ENCODE measurements at regions not wholly inside any gene's neighbourhood (a gene's known extent, or its start where the extent isn't known, plus 50 kb on each side); places are given as distances from the start of the nearest gene placed in this dataset.
"Not testable (repeated sequence)": the region's sequence is repeated elsewhere in the genome, so short reads cannot be mapped to it uniquely, and the experiment has no call there.

DNA sequence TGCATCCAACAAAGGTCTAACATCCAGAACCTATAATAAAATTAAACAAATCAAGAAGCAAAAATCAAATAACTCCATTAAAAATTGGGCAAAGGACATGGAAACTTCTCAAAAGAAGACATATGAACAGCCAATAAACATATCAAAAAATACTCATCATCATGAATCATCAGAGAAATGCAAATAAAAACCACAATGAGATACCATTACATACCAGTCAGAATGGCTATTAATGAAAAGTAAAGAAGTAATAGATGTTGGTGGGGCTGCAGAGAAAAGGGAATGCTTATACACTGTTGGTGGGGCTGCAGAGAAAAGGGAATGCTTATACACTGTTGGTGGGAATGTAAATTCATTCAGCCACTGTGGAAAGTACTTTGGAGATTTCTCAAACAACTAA, 465.8 kb downstream of the ZIC3 start:
- FAIRE-seq, result no peak

DNA sequence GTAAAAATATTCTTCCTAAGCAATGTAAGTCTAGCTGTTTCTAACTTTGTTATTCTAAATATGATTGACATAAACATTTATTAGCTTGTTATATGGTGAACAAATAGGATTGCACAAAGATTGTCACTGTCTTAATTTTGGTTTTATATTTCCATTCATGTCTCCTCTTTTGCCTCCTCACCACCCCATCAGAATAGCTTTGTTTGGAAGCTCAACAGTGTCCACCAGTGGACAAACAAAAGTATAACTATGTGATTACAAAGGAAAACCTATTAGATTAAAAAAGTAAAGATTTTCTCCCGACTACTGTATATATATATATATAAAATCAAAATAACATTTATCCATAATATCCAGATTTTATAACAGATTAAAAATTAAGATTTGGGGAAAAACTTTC, 468.2 kb downstream of the ZIC3 start:
- FAIRE-seq, result peak; percentile 9

DNA sequence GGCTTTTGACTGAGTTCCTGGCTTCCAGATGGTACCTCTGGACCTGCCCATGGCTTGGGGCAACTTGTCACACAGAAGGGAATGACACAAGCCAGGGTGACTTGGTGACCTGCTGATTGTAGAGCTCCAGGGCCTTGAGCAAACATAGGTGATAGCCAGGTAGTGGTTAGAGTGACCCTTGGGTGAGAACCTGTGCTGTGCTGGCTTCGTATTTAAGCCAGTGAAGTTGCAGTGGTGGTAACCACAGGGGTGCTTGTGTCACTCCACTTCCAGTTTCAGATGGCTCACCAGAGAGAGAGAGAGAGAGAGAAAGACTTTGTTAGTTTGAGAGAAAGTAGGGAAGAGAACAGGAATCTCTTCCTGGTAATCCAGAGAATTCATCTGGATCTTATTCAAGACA, 471.6 kb downstream of the ZIC3 start:
- FAIRE-seq, result no peak

DNA sequence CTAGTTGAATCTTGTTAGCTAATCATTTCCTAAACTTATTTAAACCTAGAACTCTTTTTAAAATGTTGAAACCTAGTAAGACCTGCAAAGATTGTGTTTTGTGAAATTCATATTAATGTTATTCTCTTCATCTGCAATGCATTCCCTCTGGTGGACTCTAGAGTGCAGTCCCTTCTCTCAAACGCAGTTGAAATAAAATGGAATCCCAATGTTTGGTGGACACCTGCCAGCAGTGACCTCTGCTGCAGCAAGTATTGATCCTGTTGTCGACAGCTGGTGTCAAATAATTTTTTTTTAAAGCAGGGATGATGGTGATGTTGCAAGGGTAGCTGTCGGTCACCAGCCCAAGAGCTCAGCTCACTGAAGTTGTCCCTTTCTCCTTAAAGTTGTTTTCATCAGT, 492.0 kb downstream of the ZIC3 start:
- no peak for FAIRE-seq

DNA sequence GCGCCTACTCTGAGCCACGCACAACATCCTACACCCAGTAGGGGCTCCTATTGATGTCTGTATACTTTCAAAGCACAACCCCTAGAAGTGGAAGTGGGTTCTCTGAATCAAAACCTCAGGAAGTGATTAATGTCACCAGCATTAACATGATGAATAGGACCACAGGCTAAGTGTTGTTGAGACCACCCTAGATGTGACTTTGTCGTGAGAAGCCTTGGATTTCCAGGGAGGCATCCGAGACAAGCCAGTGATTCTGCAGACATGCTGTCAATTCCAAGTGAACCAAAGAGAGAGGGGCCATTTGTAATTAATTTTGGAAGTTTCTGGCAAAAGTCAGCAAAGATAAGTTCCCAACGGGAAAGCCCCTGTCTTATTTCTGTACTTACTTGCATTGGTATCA, 493.0 kb downstream of the ZIC3 start:
- no peak for FAIRE-seq

DNA sequence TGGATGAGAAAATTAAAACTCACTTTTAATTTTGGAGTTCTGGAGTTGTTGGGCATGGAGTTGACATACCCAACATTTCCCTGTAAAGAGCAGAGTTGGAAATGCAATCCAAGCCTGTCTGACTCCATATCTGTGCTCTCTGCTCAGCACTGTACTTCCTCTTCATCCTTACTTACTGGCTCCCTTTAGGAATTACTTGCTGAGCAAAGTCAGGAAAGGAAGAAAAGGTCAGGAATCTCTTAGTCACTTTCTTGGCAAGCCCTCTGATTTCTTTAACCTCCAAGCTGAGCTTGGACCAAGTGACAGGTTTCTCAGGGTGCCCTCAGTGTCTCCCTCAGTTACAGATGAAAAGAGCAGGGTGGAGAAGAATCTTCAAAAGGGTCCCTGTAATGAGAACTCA, 501.5 kb downstream of the ZIC3 start:
- FAIRE-seq, result no peak

DNA sequence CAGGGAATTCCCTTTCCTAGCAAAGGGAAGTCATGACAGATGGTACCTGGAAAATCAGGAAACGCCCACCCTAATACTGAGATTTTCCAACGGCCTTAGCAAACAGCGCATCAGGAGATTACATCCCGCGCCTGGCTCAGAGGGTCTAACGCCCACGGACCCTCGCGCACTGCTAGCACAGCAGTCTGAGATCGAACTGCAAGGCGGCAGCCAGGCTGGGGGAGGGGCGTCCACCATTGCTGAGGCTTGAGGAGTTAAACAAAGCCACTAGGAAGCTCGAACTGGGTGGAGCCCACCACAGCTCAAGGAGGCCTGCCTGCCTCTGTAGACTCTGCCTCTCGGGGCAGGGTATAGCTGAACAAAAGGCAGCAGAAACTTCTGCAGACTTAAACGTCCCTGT, 507.7 kb downstream of the ZIC3 start:
- no peak for FAIRE-seq

DNA sequence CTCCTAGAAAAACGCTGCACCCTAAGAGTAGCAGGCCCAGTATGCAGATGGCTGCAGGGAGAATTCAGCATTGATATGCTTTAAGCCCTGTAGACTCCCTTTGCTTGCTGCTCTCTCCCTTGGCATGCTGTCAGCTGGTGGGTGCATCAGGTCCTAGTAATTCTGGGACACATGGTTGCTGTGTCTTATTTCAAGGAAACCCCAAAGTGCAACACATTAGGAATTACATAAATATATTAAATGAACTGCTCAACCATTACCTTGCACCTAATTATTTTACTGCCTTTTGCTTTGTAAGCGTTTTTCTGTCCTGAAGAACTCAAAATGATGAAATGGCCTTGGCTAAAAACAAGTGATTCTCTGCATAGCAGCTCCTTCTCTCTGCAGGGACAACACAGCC, 516.3 kb downstream of the ZIC3 start:
- FAIRE-seq, result no peak

DNA sequence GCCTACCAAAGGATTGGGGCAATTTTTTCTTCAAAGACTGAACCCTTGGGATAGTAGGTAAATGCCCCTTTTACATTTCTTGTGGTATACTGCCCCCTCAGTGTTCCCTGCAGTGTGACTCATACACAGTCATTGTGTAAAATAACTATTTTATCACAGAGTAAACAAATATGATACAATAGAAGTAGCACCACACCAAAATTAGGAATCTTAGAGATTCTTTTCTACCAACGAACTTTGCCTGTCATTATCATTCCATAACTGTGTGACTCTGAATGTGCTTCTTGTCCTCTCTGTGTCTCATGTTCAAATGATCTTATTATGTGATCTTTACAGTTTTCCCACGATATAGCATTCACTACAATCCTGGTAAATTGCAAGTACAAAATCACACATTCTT, 517.0 kb downstream of the ZIC3 start:
- FAIRE-seq, result no peak

DNA sequence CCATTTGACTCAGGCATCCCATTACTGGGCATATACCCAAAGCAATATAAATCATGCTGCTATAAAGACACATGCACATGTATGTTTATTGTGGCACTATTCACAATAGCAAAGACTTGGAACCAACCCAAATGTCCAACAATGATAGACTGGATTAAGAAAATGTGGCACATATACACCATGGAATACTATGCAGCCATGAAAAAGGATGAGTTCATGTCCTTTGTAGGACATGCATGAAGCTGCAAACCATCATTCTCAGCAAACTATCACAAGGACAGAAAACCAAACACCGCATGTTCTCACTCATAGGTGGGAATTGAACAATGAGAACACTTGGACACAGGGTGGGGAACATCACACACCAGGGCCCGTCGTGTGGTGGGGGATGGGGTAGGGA, 545.0 kb downstream of the ZIC3 start:
- FAIRE-seq, result not testable (repeated sequence)

DNA sequence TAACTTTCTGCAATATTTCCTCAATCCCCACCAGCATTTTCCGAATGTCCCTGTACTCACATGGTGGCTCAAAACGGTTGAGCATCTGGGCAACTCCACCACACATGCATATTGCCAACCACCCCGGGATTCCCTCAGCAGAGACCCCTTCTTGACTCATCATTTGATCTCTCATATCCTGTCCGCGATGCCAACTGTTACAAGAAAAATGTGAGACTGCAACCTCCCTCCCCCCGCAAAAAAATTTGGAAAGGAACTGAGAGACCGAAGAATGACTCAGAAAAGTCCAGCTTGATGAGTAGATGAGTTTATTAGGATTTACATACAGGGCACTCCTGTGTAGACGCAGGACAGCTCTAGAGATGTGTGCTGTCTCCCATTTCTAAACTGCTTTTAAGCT, 561.4 kb downstream of the ZIC3 start:
- FAIRE-seq, result no peak

DNA sequence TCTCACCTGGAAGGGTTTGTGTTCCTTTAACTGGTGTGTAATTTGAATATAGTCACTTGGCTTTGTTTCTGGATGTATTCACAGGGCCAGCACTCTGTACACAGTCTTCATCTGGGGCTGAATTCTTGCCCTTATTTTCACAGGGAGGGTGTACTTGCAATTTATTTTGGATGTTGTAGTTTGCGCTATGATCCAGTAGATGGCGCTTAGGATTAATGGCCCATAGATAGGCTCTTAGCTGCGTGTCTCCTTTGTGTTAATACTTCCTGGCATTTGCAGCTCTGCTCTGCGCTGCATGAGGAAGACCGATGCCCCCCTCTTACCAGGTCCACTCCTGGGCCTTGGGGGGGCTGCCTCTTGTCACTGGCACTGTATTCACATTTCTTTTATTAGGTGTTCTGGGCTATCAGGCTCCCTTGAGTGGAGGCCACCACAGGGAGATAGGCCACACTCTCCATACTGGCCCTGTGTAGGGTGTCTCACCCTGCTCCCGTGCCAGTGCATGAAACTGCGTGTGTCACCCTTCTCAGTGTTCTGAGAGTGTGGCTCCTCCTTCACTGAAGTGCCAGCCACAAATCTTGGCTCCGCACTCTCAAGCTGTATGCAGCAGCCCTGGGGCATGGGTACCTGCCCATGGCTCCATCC, 562.2 kb downstream of the ZIC3 start:
- FAIRE-seq, result no peak

DNA sequence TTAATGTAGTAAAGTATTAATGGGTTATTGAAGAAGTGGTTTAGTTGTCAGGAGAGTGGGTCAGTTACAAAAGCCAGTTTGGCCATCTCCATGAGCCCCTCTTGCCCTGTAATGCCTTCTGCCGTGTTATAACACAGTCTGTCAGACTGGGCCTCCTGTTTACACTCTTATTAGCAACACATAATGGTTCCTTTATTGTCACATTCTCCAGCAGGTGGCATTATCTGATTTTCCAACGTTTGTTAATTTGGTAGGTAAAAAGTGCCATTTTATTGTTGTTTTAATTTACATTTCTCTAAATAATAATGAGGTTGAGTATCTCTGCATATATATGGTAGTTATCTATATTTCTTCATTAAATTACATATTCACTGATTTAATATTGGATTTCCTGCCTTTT, 560.8 kb downstream of the FGF13 start:
- FAIRE-seq, result no peak

DNA sequence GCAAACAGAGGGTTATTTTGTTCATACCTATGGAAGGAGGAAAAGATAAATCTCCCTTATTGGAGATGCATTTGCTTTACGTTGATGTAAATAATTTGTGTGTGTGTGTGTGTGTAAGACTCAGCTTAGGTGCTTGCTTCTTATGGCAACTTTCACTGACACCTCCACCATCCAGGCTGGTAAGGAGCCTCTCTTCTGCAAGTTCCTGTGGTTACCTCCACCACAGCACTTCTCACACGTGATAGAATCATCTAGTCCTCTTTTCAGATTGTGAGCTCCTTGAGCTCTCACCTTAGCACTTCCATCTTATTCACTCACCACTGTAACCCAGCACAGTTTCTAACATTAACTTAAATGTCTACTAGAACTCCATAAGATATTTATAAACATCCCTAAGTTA, 553.7 kb downstream of the FGF13 start:
- FAIRE-seq, result no peak

DNA sequence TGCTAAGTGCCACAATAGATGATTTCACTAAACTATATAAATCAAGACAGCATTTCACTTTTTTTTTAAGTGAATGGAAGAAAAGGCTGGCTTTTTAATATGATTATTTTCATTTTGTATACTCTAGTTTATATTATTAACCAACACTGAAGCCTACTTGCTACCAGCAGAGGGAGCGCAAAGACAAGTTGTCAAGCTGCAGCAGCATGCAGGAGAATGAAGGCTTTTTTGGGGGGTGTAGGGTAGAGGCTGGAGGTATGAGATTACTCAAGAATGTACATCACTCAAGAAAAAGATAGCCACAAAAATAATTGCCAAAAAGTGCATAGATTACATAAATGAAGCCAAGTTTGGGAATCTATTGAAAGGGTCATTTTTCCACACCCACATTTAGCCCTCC, 519.5 kb downstream of the FGF13 start:
- no peak for FAIRE-seq

DNA sequence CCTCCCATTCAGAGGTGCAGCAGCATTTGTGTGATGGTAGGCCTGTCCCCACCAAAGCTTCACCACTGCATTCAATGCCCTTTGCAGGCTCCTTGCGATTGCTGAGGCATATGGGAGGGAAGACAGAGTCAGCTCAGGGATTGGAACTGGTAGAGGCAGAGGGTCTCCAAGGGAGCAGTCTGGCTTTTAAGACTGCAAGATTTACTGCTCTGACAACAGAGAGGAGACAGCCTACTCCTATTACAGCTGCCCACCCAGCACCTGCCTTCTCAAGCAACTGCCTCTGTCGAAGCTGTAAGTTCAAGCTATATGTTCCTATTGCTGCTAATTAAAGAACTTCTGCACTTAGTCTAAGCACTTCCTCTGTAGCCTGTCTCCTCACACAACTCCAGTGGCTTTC, 481.8 kb downstream of the FGF13 start:
- FAIRE-seq, result no peak

DNA sequence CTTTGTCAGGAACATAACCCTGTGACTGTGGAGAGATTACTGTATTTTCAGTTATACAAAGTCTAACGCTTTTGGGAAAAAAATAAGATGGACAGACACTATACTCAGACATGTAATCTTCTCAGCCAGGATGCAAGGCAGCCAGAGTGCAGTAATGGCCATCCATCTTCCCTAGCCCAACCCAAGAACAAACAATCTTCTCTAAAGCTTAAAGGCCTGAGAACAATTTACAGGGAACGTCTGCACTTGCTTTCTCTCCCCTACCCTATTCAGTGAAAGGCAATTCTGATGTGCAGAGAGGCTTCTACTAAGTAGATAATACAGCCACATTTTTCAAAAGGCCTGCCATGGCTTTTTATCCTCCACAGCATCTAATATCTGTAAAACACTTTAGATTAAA, 471.3 kb downstream of the FGF13 start:
- FAIRE-seq, result no peak

DNA sequence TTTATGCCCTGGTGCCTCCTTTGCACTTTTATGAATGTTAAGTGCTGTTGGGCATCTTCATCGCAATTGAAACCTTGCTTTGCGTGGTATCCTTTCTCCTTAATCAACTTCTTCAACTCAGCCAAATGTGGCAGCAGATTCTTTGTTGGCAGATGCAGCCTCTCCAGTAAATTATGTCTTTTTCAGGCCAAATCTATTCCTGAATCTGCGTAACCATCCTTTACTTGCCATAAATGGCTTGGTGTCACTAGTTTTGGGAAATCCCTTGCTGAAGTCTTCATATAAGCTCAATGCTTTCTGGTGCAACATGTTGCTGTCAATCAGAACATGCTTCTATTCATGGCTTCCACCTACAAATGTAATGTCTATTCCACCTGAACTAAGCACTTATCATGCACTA, 457.5 kb downstream of the FGF13 start:
- FAIRE-seq, result no peak

DNA sequence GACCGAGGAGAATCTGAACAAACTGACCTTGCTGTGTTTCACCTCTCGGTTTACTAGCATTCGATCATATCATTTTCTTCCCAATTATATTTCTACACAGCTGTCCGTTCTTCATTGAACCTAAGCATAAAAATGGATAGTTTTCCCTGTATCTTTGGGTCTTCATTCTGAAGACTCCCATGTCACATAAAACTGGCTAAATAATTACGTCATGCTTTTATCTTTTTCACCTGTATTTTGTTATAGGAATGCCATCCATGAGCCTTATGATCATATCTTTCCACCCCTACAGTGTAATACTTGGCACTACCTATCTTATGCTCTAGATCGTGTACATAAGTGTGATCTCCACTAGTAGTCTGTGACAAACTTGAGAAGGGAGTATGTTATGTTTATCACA, 456.1 kb downstream of the FGF13 start:
- FAIRE-seq, result no peak

DNA sequence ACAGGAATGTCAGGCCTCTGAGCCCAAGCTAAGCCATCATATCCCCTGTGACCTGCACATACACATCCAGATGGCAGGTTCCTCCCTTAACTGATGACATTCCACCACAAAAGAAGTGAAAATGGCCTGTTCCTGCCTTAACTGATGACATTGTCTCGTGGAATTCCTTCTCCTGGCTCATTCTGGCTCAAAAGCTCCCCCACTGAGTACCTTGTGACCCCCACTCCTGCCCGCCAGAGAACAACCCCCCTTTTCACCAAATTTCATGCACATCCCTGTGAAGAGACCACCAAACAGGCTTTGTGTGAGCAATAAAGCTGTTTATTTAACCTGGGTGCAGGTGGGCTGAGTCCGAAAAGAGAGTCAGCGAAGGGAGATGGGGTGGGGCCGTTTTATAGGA, 447.4 kb downstream of the FGF13 start:
- not testable (repeated sequence) for FAIRE-seq

DNA sequence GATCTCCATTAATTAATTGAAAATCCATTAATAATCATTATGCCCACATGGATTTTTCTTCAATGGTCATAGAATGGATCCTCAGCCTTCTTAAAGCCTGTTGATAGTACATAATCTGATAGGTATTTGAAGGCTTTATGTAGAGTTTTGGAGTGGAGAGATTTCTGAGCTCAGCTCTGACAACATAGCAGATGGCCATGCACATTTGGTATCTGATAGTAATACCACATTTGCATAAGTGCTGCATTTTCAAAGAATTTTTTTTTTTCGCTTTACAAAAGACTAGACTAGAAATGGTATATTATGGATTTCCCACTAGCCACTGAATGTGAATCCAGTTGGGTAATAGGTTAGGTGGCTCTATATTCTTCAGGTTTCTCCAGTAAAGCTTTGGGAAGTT, 440.6 kb downstream of the FGF13 start:
- no peak for FAIRE-seq

DNA sequence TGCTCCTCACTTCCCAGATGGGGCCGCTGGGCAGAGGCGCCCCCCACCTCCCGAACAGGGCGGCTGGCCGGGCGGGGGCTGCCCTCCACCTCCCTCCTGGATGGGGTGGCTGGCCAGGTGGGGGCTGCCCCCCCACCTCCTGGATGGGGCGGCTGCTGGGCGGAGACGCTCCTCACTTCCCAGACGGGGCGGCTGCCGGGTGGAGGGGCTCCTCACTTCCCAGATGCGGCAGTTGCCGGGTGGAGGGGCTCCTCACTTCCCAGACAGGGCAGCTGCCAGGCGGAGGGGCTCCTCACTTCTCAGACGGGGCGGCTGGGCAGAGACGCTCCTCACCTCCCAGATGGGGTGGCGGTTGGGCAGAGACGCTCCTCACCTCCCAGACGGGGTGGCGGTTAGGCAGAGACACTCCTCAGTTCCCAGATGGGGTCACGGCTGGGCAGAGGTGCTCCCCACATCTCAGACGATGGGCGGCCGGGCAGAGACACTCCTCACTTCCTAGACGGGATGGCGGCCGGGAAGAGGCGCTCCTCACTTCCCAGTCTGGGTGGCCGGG, 428.8 kb downstream of the FGF13 start:
- FAIRE-seq, result not testable (repeated sequence)

DNA sequence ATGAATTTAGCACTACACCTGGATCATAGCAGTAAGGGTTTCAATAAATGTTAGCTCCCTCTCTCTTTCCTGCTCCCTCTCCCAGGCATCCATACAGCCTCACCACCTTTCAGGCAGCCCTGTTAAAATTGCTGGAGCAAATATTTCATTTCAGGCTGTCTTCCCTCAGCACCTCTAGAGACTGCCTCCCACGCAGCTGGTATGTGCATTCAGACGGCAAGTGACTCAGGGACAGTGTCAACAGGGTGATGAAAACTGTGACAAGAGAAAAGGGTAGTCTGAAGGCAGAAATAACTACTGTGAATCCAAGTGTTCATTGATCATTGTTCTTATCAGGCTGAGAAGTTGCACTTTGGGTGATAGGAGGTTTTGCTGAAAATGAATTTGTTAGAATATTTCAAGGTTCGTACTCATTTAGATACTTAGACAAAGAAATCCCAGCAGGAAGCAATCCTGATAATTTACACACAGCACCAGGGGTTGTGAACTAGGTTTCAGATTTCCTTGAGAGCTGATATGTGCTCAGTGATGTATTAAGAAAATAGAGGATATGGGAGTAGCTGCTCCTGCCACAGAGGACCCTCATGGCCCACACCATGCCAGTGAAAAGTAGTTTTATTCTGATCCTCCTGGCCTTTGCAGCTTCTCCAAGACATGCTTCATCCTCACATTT, 424.2 kb downstream of the FGF13 start:
- FAIRE-seq, result no peak

DNA sequence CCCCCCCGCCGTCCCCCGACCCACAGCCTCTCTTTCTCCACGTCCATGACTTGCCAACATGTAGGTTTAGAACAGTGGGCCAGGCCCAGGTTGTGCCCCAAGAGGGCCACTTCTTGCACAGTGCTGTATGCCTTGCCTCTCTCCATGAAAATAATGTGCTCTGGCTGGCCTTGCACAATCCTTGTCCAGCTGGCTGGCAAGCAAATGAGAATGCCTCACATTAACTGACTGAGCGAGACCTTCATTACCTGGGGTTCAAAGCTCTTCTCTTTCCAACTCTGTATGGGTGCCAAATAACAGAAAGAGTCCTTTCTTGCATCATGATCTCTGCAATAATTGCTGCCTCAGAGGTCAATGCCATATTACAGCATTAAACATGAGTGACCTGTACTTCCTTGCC, 416.6 kb downstream of the FGF13 start:
- no peak for FAIRE-seq

DNA sequence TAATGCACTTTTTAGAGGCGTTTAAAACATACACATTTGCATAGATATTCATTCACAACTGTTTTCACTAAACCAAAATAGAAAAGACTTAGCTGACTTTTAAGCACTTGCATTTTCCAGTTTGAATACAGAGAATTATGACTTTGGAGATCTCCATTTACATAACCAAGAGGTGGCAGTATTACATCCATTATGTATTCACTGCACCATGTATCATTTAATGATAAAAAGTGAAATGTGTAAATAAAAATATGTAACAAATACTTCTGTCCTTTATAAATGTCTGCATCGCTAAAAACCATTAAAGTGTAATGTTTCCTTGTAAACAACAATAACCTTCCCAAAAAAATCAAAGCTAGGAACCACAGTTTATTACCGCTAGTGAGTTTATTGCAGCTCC, 413.2 kb downstream of the FGF13 start:
- no peak for FAIRE-seq

Data from TTC549 (cell line).